Heart left ventricle (tissue), 16 donors: ENCODE measurements at regions not wholly inside any gene's neighbourhood (a gene's known extent, or its start where the extent isn't known, plus 50 kb on each side); places are given as distances from the start of the nearest gene placed in this dataset.

Source experiments
- ATAC-seq, 4 donors: fragments of 200-7000 bp; cut with Tn5 transposase; one replicate each; pipeline ENCODE4 v1.9.1; 2020 to 2022; ENCODE audit warnings: moderate library complexity in 4 of 4, mild to moderate bottlenecking in 3 of 4, moderate number of reproducible peaks in 1 of 4
- DNase-seq, 5 donors: peaks; one replicate each; pipeline ENCODE4 v3.0.0-alpha.2; 2020
- H3K27ac ChIP-seq, 12 donors: fragments of 200-600 bp; sonication (generic) in 4 of 12; one replicate each; pipeline versions ENCODE4 v1.5.0 to v1.8.0; 2016 to 2022; ENCODE audit warnings: mild to moderate bottlenecking in 2 of 12
- H3K27me3 ChIP-seq, 9 donors: fragments of 200-600 bp; sonication (generic) in 2 of 9; one replicate each; pipeline versions ENCODE4 v1.5.1 to v1.8.0; 2016 to 2022; ENCODE audit warnings: mild to moderate bottlenecking in 3 of 9
- H3K36me3 ChIP-seq, 9 donors: fragments of 200-600 bp; sonication (generic) in 2 of 9; one replicate each; pipeline versions ENCODE4 v1.5.0 to v1.8.0; 2018 to 2022; ENCODE audit warnings: mild to moderate bottlenecking in 2 of 9
- H3K4me1 ChIP-seq, 12 donors: fragments of 200-600 bp; sonication (generic) in 4 of 12; one replicate each; pipeline versions ENCODE4 v1.5.0 to v1.8.0; 2016 to 2022; ENCODE audit warnings: mild to moderate bottlenecking in 3 of 12
- H3K4me3 ChIP-seq, 12 donors: fragments of 200-600 bp; sonication (generic) in 4 of 12; one replicate each; pipeline versions ENCODE4 v1.5.0 to v1.8.0; 2017 to 2022; ENCODE audit warnings: mild to moderate bottlenecking in 9 of 12, moderate library complexity in 4 of 12
- H3K9me3 ChIP-seq, 12 donors: fragments of 200-600 bp; sonication (generic) in 4 of 12; one replicate each; pipeline versions ENCODE4 v1.5.0 to v1.8.0; 2016 to 2022; ENCODE audit warnings: mild to moderate bottlenecking in 1 of 12
- POLR2A ChIP-seq, 2 donors: fragments of 450-650 bp; IDR thresholded peaks; one replicate each; pipeline ENCODE4 v1.6.1; 2017; ENCODE audit warnings: antibody characterized with exemption in 2 of 2, mild to moderate bottlenecking in 2 of 2, moderate library complexity in 2 of 2
- WGBS, 4 donors: extraction: QIAGEN DNeasy Blood & Tissue Kit in 2 of 4; methylation state at CpG; one replicate each; pipeline versions ENCODE4 v1.1.5 to v1.1.7; 2013 to 2018; 5-methylcytosine and 5-hydroxymethylcytosine counted together
- intact Hi-C, 10 donors: fragments of 100-400 bp; cut with DNase I; formaldehyde crosslinking; loops; one replicate each; pipeline versions ENCODE4 v1.11.1 to v1.14.2; 2022
- TF ChIP-seq, protein P1 (sequence below), 12 donors: fragments of 200-600 bp; sonication (generic) in 4 of 12; IDR thresholded peaks; one replicate each; pipeline versions ENCODE4 v1.5.0 to v1.8.0; 2018 to 2022; ENCODE audit warnings: antibody characterized with exemption in 12 of 12, mild to moderate bottlenecking in 5 of 12
- donor health status: ischemic (EF 13 %, LVEDD 7.1; RV severe dilation, severe dysfunction).
- donor health status: healthy with polysubstance abuse.
- donor health status: DM: no; HTN: yes; CAD: no.
- donor health status: DM: no; HTN: no; CAD: no.
- donor health status: ischemic (EF 25% LVEDD 6.9; RV normal size, moderate dysfunction).
- donor health status: ischemic (EF 25% LVEDD 5.7; RV mildly dilated, moderate dysfunction).
- donor health status: healthy.
- donor health status: DM: yes; HTN: yes; CAD: no.
- donor health status: ischemic (EF 35%, LVEDD 5.7; RV mildly dilated, moderate dysfunction).
- donor health status: nonischemic (EF 11% LVEDD 7.7; RV severe dilation, severe dysfunction).
- donor health status: DM: yes; HTN: yes; CAD: no.
- donor health status: PGD.
- donor health status: ischemic (EF 29% LVEDD 5.4; RV normal size, mild dysfunction).
- donor health status: nonischemic (EF 23%, LVEDD 6.1; RV moderate dilation, normal function).

DNA sequence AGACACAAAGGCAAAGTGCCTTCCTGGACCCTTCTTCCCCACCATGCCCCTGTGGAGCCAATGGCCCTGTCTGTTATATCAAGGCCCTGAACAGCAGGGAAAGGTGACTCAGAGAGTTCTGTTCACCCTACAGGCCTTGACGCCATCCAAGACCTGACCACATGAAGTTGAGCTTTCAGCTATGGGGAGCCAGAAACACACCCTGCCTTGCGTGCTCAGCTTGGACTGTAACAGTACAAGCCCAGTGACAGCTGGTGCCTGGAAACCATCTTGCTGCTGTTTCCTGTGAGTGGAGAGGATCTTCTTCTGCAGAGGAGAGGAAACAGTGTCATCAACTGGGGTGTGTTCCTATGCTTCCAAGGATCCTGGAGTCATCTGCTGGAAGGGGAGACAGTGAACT is 165.0 kb upstream of the IRF2BP2 start:
- Histone ChIP-seq H3K27me3 (peaks cover 0 to 37% (median 20%) of the 10 kb centered on the region in 9 donors), H3K27ac (peak overlapping the region in 1 of 12 donors; percentile 73), H3K9me3 (no peaks in the 10 kb centered on the region), H3K36me3 (no peaks in the 10 kb centered on the region), H3K4me1 (peaks cover 0 to 61% (median 13%) of the 10 kb centered on the region in 12 donors), H3K4me3 (no peak overlapping the region)
- no peak for TF ChIP-seq POLR2A (IDR thresholded peaks at IDR 0.05)
- TF ChIP-seq, protein P1, sequence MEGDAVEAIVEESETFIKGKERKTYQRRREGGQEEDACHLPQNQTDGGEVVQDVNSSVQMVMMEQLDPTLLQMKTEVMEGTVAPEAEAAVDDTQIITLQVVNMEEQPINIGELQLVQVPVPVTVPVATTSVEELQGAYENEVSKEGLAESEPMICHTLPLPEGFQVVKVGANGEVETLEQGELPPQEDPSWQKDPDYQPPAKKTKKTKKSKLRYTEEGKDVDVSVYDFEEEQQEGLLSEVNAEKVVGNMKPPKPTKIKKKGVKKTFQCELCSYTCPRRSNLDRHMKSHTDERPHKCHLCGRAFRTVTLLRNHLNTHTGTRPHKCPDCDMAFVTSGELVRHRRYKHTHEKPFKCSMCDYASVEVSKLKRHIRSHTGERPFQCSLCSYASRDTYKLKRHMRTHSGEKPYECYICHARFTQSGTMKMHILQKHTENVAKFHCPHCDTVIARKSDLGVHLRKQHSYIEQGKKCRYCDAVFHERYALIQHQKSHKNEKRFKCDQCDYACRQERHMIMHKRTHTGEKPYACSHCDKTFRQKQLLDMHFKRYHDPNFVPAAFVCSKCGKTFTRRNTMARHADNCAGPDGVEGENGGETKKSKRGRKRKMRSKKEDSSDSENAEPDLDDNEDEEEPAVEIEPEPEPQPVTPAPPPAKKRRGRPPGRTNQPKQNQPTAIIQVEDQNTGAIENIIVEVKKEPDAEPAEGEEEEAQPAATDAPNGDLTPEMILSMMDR (IDR thresholded peaks at IDR 0.05) = no peak
- DNase-seq = no peak
- no peak for ATAC-seq
- intact Hi-C loops = loop anchor here in 1 of 10 donors (5.0 kb wide), 1 partner anchor 48 kb away; no protein-coding TSS in a partner anchor
- WGBS, 4 donors = 88 to 96% (median 94%) methylated on average over 2 of the region's 2 CpGs

DNA sequence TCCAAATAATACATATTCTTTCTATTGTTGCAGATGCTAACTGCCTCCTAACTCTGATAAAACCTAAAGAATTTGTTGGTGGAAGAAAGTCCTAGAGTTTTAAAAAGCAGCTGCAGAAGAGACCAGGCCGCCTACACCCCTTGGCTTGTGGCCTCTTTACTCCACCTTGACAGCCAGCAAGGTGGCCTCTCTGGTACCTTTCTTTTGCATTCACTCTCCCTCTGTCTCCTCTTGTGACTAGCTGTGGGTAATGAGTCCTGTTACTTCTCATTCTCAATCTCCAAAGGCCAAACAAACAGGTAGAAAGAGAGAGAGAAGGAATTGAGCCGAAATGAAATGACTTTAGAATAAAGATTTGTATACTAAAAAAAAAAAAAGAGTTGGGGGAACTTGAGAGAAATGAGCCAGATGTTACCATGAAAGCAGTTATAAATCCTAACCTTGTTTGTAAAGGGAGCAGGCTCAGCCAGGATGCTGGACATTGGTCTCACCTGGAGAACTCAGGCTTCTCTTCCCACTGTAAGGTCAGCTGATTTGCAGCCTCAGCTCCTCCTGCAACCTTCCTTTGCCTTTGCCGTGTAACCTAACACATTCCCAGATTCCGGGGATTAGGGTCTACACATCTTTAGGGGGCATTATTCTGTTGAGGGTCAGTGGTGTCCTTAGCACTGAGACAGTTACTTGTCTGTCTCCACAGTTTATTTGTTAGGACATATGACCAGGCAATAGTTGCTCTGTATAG is 164.1 kb upstream of the IRF2BP2 start:
- intact Hi-C loops = loop anchor here in 1 of 10 donors (5.0 kb wide), 1 partner anchor 47 kb away; no protein-coding TSS in a partner anchor
- TF ChIP-seq, protein P1 (IDR thresholded peaks at IDR 0.05) = no peak
- no peak for TF ChIP-seq POLR2A (IDR thresholded peaks at IDR 0.05)
- WGBS, 4 donors = 92 to 95% (median 94%) methylated on average over 4 of the region's 4 CpGs

DNA sequence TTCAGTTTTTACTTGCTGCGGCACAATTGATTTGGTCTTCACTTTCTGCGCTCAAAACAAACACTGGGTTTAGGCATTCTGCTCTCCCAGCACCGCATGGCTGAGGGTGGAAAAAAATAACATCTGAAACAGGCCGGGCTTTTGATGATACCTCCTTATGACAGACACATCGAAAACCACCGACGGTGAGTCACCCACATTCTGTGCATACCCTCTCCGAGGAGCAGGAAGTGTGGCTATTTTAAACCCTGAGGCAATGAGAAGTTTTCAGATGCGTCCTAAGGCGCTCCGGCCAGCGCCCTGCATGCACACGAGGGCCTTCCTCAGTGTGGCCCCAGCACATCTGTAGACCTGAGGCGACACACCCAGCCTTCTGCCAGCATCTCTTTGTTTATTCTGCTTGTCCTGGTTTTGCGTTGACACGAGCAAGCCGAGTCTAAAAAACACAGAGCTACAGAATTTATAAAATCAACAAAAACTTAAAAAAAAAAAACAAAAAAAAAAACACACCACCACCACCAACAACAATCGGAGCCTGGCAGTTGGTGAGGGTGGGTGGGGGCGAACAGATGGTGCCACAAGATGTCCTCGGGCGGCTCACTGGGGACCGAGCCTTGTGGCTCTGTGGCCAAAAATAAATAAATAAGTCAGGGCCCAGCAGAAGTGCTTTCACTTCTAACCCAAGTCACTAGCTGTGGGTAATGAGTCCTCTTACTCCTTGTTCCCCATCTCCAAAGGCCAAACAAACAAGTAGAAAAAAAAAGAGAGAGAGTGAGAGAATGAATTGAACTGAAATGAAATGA is 162.6 kb upstream of the IRF2BP2 start:
- WGBS, 4 donors = 46 to 50% (median 48%) methylated on average over 22 of the region's 22 CpGs

More for the DNA sequence above, 164.1 kb upstream of the IRF2BP2 start:
- Histone ChIP-seq H3K36me3 (no peaks in the 10 kb centered on the region), H3K27ac (peak overlapping the region in 1 of 12 donors; percentile 73), H3K4me1 (peaks cover 0 to 66% (median 13%) of the 10 kb centered on the region in 12 donors), H3K4me3 (no peak overlapping the region), H3K27me3 (peaks cover 0 to 28% (median 16%) of the 10 kb centered on the region in 9 donors), H3K9me3 (no peaks in the 10 kb centered on the region)
- DNase-seq (no peak), ATAC-seq (no peak)

More for the DNA sequence above, 162.6 kb upstream of the IRF2BP2 start:
- intact Hi-C loops = loop anchor here in 1 of 10 donors (5.0 kb wide), 1 partner anchor 45 kb away; no protein-coding TSS in a partner anchor
- Histone ChIP-seq H3K4me1 (peaks cover 0 to 66% (median 13%) of the 10 kb centered on the region in 12 donors), H3K36me3 (no peaks in the 10 kb centered on the region), H3K9me3 (no peaks in the 10 kb centered on the region), H3K27me3 (peaks cover 0 to 13% (median 7%) of the 10 kb centered on the region in 9 donors), H3K27ac (peak overlapping the region in 8 of 12 donors; percentile 4 to 92 (median 39)), H3K4me3 (peak overlapping the region in 4 of 12 donors; percentile 15 to 25 (median 20))
- DNase-seq (peak; percentile 48 to 84 (median 61)), ATAC-seq (peak; percentile 38 to 88 (median 80))
- TF ChIP-seq, protein P1 (IDR thresholded peaks at IDR 0.05) = no peak
- TF ChIP-seq POLR2A (IDR thresholded peaks at IDR 0.05) = no peak
